HG03175 (cell line): ENCODE measurements at regions not wholly inside any gene's neighbourhood (a gene's known extent, or its start where the extent isn't known, plus 50 kb on each side); places are given as distances from the start of the nearest gene placed in this dataset.

Experiments
- ATAC-seq: cut with Tn5 transposase; IDR thresholded peaks from one replicate; pipeline ENCODE4 v1.9.1; 2021; ENCODE audit warnings: mild to moderate bottlenecking, moderate library complexity; ENCODE audit not compliant: unreplicated experiment

DNA sequence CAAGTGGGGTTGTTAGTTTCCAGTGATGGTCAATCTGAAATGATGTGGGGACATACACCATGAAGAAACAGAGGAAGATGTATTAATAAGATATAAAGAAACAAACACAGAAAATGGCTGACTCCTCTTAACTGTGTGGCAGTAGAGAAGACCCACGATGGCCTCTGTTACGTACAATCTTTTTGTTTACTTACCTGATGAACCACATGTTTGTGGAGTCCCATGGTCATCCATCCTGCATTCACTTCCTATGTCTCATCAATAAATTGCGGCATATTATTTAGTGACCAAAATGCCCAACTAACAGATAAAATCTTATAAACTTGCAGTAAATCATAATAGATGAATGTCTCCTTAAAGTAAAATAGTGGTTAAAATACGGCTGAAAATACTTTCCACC lies 740.1 kb upstream of the LINC00305 start:
- ATAC-seq, result no peak

DNA sequence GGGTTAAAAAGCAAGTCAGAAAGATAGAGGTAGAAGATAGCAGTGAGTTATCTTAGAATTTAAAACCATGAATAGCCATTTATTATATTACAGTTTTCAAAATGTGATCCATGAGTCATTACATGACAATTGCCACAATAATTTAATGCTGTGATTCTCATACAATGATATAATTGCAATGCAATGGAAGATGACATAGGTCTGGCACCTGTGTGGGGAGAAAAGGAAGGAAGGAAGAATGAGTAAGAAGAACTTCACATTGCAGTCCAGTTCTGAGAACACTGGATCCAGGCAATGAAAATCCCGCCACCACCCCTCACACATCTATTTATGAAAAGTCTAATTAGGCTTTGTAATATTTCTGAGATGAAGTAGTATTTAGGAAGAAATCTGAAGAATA lies 738.1 kb upstream of the LINC00305 start:
- no peak for ATAC-seq

DNA sequence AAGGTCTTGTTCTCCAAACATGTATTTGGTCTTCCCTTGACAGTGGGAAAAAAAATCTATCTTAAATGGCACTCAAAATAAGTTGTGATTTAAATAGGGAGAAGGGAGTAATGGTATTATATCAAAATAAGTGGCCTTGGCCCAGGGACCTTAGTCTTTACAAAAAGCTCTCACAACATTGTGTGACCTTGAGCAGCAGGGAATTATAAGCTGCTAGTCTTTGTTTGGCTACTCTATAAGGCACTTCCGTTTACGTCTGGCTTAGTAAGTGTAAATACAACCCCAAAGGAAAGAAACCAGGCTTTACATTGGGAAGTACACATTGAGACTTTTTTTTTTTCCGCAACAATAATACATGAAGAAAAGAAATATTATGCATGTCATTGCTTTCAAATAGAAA lies 734.0 kb upstream of the LINC00305 start:
- ATAC-seq, result no peak

DNA sequence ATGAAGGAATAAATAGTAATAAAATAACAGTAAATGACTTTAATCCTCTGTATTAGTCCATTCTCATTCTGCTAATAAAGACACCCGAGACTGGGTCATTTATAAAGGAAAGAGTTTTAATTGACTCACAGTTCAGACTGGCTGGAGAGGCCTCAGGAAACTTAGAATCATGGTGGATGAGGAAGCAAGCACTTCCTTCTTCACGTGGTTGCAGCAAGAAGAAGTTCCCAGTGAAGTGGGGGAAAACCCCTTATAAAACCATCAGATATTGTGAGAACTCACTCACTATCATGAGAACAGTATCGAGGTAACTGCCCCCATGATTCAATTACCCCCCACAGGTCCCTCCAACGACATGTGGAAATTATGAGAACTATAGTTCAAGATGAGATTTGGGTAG lies 727.9 kb upstream of the LINC00305 start:
- no peak for ATAC-seq

DNA sequence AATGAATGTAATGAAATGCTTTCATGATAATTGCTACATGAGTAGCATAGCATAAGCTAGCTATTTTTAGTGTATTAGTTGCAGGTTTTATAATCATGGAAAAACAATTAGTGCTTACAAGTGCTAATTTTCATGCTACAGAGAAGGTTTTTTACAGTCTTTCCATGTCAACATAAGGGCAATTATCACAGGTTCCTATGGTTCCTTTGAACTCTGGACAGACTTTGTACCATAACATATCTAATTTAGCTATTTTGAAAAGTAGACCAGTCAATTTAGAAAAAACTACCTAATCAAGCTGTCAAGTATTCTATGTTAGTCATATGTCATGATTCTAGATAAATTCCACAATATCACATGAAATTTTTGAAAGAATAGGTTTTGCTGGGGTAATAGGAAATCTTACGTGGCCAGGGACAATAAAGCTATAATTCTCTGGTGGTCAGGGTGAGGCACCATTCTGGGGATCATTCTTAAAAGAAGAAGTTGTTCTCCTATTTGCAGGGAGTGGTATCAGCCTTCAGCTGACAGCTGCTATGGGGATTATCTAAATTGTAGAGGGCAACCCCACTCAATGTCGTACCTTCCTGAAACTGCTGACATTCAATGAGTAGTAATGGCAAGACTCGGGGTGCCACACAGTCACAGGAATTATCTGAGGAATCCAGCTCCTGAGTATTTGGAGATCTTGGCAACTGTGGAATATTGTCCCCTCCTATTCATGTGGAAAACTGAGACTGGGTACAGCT lies 724.0 kb upstream of the LINC00305 start:
- no peak for ATAC-seq

DNA sequence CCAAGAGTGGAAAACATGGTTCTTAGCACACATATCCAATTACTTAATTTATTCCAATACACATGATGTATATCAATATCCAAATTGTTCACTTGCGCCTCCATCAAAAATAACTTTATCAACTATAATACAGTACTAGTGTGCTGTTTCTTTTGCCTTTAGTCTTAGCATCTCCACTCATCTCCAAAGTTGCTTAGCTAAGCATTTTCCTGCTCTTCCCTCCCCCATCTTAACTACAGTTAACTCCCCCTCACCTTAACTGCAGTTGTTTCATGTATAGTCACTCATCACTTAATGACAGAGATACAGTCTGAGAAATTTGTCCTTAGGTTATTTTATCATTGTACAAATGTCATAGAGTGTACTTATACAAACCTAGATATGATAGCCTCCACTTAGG lies 705.2 kb upstream of the LINC00305 start:
- no peak for ATAC-seq

DNA sequence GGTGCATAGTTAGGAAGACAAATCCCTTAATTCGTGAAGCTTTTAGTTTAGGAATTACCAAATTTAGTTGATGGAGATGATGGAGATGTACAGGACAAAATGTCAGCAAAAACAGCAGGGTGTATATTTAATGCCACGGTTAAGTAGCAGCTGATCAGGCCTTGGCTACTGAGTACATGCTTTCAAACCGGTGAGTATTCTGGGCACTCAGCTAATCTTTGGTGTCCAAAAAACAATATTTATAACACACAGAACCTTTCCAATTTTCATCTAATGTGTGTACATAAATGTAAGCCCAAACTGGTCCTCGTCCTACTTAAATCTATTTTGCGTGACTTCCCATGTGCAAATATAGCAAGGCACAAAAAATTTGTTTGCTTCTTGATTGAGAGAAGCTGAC lies 703.4 kb upstream of the LINC00305 start:
- ATAC-seq, result no peak

DNA sequence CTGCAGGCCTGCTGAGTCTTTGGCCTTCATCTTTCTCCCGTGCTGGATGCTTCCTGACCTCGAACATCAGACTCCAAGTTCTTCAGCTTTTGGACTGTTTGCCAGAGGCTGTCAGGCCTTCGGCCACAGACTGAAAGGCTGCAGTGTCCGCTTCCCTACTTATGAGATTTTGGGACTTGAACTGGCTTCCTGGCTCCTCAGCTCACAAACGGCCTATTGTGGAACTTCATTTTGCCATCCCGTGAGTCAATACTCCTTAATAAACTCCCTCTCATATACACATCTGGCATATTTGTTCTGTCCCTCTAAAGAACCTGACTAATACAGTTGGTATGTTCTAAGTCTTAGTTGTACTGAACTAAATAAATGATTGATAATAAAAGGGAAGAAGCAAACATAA lies 702.8 kb upstream of the LINC00305 start:
- no peak for ATAC-seq

DNA sequence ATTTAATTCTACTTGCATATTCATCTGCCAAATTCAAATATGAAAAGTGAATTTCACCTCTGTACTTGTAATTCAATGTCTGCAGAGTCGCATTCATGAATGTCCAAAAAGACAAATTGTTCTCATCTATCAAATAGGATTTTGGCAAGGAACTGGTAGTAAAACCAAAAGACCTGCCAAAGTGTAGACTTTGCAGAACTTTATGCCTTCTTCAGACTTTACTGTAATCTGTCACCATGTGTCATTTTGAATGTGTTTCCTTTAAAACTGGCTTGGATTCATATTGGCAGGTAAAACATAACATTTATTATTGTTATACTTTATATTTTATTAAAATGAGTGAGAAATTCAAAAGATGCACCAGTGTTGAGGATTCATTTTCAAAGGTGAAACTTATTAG lies 701.9 kb upstream of the LINC00305 start:
- ATAC-seq, result no peak

DNA sequence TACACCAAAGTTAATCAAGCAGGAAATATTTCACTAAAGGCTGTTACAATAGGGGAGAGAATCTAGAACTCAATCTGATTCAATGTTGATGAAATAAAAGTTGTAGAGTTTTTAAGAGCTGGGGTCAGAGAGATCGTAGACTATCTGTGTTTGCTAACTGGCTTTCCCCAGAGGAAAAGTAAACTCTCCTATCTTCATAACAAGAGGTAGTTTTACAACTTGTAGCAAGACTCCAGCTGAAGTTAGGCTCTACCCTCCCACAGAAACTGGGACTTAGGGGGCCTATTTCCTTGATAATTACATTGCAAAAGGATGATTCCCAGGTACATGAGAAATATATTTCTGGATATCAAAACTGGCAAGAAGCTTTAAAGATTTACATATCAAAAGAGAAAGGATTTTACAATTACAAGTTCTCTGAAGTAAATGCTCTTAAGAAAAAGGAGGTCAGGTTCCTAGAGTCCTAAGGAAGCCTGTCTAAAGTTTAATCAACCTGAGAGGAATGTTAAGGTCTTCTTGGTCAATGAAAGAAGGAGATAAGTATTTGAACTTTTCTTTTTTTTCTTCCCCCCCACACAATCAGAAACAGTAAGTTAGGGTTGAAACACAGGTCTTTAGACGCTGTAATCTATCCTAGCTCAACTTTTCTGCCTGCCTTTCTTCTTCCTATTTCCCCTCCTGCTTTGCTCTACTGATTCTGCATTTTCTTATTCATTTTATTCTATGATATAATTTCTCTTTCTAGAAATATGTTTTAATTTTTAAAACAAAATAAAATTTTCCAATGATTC lies 692.2 kb upstream of the LINC00305 start:
- no peak for ATAC-seq

DNA sequence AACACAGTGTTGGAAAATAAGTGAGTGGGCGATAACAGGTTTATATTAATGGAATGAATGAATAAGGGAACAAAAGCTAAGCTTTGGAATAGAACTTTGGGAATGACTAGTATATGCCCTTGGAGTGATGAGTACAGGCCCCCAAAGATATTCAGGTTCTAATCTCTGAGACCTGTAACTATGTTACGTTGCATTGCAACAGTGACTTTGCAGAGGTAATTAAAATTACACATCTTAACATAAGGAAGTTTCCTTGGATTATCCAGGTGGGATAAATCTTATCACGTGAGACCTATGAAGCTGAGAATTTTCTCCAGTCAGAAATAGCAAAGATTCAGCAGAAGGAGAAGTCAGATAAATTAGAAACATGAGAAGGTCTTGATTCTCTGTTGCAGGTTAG lies 661.5 kb upstream of the LINC00305 start:
- no peak for ATAC-seq

DNA sequence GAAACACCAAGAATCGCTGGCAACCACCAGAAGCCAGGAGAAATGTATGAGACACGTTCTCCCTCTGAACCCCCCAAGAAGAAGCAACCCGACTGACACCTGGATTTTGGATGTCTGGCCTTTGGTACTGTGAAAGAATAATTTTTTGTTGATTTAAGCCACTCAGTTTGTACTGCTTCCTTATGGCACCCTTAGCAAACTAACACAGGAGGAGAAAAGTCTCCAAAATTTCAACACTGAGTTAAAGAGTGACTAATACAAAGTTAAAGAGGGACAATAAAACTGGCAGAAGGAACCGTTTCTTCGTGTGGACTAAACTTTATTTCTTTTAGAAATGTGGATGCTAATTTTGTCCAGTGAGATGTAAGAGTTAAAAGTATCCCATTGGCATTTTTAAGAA lies 660.9 kb upstream of the LINC00305 start:
- ATAC-seq, result no peak

DNA sequence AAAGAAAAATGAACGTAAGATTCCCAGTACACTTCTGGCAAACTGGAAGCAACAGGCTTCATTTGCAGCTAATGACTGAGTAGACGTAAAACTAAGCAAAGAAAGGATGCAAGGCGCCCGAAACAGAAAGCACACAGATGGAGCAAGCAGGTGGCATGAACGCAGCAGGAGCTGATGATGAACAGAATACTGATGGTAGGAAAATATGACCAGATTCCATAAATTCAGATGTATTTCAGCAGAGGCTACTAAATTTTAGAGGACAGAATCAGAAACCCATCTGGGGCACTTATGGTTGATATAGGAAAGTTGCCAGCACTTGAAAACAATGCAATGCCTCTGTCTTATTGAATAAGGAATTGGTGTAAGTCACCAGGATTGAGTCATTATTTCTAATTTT lies 658.7 kb upstream of the LINC00305 start:
- ATAC-seq, result no peak

DNA sequence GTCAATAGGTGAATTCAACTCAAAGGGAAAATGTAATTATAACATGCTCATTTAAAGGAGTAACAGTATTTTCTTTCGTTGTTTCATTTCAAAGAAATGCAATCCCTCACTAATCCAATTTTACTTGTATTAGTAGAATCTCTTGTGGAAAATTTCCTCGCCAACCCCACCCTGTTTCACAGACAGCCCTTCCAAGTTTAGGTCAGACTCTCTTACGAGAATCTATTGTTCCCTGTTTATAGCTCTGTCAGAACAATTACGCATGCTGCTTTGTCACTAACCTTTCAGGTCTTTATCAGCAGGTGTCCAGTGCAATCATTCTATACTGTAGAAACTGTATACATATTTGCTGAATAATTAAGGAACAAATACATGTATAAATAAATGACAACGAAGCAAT lies 657.8 kb upstream of the LINC00305 start:
- ATAC-seq, result no peak

DNA sequence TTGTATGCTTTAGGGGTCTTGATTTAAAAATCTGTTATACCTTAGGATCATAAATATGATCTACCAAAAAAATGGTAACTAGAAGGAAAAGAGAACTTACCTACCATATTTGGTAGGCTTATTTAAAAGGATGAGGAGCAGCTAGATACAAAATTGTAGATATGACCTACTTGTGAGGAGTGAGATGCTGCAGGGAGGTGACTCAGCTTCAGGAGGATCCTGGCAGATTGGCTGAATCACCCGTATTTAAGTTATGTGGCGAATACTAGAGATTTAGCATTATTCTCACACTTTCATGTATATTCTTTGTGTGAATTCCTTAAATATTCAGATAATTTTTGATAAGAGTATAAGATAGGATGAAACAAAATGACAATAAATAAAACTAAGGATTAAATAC lies 657.3 kb upstream of the LINC00305 start:
- no peak for ATAC-seq

DNA sequence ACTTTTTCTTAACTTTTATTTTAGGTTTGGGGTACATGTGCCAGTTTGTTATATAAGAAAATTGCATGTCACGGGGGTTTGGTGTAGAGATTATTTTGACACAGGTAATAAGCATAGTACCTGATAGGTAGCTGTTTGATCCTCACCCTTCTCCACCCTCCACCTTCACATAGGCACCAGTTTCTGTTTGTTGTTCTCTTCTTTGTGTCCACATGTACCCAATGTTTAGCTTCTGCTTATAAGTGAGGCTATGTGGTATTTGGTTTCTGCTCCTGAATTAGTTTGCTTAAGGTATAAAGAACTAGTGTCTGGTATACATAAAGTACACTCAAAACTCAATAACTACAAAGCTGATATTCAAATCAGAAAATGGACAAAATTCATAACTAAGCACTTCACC lies 654.6 kb upstream of the LINC00305 start:
- ATAC-seq, result no peak

DNA sequence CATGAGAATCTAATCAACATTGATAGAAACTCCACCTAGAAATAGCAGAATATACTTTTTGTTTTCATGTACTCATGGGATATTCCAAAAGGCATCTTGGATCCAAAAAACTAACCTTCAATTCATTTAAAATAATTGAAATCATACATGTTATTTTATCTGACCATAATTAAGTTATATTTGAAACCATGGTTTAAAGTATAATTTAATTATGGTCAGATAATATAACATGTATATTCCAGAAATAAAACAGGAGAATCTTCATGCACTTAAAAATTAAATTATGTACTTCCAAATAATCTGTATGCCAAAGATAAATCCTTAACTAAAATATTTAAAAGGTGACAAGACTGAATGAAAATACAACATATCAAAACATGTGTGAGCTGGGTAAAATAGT lies 651.3 kb upstream of the LINC00305 start:
- ATAC-seq, result no peak

DNA sequence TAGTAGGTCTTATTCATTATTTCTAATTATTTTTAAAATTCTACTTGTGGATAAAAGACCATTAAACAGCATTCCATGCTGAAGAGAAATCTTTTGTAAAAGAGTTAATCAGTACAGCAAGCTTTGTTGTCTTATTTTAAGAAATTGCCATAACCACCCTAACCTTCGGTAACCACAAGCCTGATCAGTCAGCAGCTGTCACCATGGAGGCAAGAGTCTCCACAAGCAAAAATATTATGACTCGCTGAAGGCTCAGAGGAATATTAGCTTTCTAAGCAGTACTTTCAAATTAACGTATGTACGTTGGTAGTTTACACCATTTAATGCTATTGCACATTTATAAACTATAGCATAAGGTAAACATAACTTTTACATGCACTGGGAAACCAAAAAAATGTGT lies 650.5 kb upstream of the LINC00305 start:
- no peak for ATAC-seq

DNA sequence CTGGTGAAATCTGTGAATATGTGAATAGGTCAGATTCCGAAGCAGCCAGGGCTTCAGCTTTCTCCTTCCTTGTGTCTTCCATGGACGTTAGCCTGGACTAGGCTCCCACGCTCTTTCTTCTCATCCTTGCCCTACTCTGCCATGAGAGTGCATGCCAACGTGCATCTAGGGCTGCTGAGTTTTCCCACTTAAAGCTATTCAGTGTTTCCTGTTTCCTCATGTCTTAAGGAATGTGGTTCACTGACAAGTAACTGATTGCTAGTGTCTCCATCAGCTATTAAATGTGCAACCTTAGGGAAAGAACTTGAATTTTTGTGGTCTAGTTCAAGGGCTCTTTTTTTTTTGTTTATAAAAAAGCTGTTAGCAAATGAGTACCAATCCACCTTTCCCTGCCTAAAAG lies 642.3 kb upstream of the LINC00305 start:
- ATAC-seq, result no peak

DNA sequence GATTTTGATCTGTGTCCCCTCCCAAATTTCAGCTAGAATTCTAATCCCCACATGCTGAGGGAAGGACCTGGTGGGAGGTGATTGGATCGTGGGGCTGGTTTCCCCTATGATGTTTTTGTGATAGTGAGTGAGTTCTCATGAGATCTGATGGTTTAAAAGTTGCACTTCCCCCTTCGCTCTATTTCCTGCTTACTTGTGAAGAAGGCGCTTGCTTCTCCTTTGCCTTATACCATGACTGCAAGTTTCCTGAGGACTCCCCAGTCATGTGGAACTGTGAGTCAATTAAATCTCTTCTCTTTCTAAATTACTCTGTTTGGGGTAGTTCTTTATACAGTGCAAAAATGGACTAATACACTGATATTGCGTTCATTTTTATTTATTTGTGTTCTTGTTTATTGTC lies 636.8 kb upstream of the LINC00305 start:
- no peak for ATAC-seq

DNA sequence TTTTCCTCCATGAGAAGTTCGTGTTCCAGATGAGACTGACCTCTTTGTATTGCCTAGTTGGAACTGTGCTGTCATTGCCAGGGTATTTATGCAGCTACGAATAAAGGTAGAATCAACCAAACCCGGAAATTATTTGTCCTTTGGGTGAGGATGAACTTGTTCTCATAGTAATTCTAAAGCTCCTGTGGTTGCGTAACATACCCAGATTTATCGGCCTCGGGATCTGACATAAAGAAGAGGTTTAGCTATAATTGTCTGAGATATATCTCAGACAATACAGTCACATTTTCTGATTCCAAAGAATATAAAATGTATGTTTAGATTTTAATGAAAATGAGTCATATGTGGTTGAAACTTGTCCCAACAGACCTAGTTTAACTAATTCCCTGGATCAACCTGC lies 628.7 kb upstream of the LINC00305 start:
- ATAC-seq, result no peak

DNA sequence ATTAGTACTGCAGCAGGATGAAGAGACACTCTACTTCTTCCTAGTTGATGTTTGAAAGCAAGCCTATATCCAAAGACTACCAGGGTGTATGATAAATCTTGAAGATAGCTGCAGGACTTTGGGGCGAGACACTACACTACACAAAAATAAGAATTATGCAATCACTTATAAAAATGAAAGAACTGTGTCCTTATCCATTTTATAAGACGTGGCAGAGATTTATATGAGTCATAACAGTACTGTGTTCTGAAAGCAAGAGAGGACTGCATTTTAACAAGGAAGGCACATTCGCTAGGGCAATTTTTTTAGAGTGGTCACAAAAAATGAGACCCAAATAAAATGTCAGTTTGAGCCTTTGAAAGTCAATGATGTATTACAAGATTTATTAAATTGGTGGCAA lies 617.0 kb upstream of the LINC00305 start:
- ATAC-seq, result no peak

DNA sequence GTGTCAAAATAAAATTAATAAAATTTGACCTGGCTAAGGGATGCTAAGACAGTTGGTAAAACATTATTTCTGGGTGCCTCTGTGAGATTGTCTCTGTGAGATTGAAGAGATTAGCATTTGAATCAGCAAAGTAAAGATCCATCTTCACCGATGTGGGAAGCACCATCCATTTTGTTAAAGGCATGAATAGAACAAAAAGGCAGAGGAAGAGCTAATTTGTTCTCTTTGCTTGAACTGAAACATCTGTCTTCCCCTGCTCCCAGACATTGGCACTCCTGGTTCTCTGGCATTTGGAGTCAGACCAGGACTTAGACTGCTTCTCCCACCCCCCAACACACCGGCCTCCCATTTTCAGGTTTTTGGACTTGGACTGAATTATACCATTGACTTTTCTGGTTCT lies 603.8 kb upstream of the LINC00305 start:
- no peak for ATAC-seq
